WI38 (cell line): ENCODE measurements at regions not wholly inside any gene's neighbourhood (a gene's known extent, or its start where the extent isn't known, plus 50 kb on each side); places are given as distances from the start of the nearest gene placed in this dataset.

Experiments
- H3K4me3 ChIP-seq: 2 replicates; pipeline ENCODE4 v1.5.1; 2011; ENCODE audit warnings: low read depth, mild to moderate bottlenecking, control low read depth, low read length
- TF ChIP-seq, protein P1 (sequence below): IDR thresholded peaks from 2 replicates; pipeline ENCODE4 v1.5.1; 2012; ENCODE audit warnings: low read depth, mild to moderate bottlenecking, control low read depth, low read length

DNA sequence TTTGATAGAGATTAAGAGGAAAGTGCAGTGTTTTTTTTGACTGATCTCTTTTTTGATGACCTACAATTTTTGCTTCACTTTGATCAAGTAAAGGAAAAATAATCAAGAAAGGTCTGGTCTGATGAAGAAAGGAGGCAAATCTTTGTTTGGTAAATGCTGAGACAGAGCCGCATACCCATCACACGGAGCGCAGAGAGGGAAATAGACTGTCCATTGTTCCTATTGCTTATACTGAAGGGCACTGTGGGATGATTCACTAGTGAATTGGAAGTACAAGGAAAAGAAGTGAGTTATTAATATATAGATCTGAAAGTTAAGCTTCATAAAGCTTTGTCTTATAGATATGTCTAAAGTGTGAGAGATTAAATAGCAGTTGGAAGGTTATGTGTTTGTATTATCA, 455.1 kb downstream of the PLCL1 start:
- no peak overlapping the region for H3K4me3 ChIP-seq
- TF ChIP-seq, protein P1, sequence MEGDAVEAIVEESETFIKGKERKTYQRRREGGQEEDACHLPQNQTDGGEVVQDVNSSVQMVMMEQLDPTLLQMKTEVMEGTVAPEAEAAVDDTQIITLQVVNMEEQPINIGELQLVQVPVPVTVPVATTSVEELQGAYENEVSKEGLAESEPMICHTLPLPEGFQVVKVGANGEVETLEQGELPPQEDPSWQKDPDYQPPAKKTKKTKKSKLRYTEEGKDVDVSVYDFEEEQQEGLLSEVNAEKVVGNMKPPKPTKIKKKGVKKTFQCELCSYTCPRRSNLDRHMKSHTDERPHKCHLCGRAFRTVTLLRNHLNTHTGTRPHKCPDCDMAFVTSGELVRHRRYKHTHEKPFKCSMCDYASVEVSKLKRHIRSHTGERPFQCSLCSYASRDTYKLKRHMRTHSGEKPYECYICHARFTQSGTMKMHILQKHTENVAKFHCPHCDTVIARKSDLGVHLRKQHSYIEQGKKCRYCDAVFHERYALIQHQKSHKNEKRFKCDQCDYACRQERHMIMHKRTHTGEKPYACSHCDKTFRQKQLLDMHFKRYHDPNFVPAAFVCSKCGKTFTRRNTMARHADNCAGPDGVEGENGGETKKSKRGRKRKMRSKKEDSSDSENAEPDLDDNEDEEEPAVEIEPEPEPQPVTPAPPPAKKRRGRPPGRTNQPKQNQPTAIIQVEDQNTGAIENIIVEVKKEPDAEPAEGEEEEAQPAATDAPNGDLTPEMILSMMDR = no peak

DNA sequence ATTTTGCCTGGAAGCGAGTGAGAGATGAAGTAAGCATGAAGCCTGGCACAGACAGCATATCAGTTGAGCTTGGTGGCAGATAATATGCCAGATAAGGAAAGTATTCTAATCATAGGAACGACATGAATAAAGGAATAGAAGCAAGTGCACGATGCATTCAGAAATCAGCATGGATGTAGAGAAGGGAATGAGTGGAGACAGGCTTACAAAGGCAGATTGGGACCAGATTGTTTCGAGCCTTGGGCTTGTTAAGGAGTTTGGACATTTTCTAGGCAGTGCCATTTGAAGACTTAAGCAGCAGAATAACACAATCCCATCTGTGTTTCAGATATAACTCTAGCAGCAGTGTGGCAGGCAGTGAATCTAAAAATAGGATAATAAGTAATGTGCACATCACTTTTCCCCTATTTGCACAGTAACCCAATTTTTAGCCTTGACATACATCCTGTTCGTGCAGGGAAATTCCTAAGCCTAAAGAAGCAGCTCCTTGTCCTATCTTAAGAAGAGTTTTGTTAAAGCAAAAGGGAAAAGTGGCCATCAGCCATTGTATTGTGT, 450.2 kb downstream of the PLCL1 start:
- H3K4me3 ChIP-seq = no peak overlapping the region

DNA sequence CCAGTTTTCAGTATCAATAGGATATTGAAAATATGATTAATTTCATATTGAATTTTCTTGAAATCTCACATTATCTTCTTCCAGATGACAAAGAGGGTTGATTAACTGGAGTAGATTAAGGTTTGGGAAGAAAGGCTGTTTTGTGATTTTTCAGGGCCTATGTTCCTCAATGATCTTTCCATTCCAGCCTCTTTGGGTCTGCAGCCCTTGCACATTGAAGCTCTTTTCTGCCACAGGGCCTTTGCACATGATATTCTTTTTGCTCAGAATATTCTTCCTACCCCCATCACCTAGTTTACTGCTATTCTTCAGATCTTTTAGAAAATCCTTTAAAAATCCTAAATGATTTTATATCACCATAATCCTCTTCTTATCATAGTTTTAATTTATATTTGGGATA, 449.6 kb downstream of the PLCL1 start:
- TF ChIP-seq, protein P1 = no peak
- H3K4me3 ChIP-seq = no peak overlapping the region

More for the DNA sequence above, 450.2 kb downstream of the PLCL1 start:
- TF ChIP-seq, protein P1 = no peak

DNA sequence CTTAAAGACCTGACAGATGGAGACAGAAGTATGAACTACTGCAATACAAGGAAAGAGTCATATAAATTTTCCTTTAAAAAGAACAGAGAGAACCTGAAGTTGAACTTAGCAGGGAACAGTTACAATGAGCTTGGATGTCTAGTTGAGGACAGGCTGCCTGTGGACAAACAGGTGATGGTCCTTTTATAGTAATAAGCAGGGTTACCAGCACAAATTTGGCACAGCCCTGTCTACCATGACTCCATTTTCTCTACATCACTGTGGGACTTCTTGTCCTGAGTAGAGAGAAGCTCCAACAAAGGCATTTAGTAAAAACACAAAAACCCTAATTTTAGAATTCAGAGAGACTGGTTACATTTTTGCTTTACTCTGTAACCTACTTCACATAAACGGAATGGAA, 448.1 kb downstream of the PLCL1 start:
- TF ChIP-seq, protein P1 = no peak
- H3K4me3 ChIP-seq = no peak overlapping the region

DNA sequence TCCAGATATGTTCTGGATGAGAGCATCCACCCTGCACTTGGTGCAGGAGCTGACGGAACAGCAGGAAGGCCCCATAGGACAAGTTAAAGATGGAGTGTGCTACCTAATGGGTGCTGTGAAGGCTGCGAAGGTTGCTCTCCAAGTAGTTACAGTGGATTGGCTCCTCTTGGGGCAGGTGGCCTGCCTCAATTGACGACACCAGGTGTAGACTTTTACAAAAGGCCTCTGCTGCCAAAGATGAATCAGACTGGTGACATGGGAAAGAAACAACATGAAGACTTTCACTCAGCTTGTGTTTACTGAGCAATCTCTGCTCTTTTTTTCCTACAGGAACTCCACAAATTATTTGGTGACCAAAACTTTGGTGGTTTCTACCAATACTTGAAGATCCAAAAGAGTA, 437.7 kb downstream of the PLCL1 start:
- TF ChIP-seq, protein P1 = no peak
- H3K4me3 ChIP-seq = no peak overlapping the region

DNA sequence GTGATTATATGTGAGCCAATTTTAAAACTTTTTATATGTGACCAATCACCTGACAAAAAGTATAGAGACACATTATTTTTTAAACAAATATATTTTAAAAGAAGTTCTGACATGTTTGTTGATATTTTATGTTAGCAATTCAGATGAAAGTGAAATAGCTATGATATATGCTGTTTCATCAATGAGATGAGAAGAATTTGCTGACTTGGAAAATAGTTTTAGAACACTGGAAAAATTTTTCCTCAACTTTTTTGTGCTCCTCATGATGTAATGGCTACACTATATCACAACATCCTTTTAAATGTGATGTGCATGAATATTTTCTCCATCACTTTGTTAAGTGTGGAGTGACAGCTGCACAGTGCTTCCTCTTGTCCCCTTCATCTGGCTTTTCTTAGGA, 434.0 kb downstream of the PLCL1 start:
- H3K4me3 ChIP-seq = no peak overlapping the region
- TF ChIP-seq, protein P1 = no peak

DNA sequence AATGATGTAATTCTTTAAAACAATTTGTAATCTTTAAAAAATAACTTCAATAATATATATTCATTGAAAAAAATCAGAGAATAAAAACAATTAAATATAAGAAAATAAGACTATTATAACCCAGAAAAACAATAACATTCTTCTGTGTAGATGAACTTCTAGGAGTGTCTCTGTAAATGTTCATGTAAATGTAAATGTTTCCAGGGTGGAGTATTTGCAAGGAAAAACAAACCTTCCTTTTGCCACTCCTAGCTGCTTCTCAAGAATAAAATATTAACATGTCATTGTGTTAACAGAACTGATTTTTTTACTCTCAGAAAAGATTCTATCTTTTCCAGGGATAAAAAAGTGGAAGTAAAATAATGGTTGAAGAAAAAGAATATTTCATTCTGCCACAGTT, 431.9 kb downstream of the PLCL1 start:
- TF ChIP-seq, protein P1 = no peak

More for the DNA sequence above, 431.9 kb downstream of the PLCL1 start:
- H3K4me3 ChIP-seq = no peak overlapping the region
